ENCODE measurements at regions not wholly inside any gene's neighbourhood (a gene's known extent, or its start where the extent isn't known, plus 50 kb on each side); places are given as distances from the start of the nearest gene placed in this dataset.

DNA sequence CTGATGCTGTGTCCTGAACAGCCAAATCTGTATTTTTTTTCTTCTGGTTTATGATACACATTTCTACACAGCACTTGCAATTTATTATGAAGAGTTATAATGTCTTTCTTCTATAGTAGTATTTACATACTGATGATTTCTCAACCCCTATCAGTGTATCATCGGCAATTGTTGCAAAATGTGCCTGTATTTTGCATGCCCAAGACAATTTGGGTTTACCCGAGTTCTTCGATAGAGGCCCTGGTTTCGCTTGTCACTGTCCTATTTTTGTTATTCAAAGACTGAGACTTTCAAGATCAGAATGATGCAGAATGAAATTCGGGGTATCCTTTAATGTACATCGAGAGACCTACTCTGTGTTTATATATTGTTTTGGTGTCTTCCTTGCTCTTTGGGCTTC lies 184.5 kb upstream of the PRSS58 start:
- no peak for TF ChIP-seq POLR2A (IDR thresholded peaks at IDR 0.05; ENCODE audit: low read depth, low read length)
- no peak for TF ChIP-seq TAF1 (IDR thresholded peaks at IDR 0.05; ENCODE audit: low read depth, low read length)
